ENCODE measurements at regions not wholly inside any gene's neighbourhood (a gene's known extent, or its start where the extent isn't known, plus 50 kb on each side); places are given as distances from the start of the nearest gene placed in this dataset.
A peak's percentile ranks its signal among the peaks of the same experiment; 100 is the strongest.

DNA sequence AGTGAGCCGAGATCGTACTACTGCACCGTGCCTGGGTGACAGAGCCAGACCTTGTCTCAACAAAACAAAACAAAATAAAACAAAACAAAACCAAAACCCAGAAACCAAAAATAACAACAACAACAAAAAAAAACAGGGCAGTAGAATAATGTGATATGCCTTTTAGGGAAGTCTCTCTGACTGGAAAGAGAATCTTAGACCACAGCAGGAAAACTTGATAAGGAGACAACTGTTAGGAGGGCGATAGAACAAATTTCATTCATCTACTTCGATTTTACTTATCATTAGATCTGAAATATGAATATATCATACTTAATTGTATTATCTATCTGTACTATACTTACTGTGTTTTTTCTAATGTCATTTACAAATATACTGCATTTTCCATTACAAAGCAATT is 109.0 kb upstream of the CNTNAP5 start:
- DNase-seq (ENCODE audit: low read depth): no peak

DNA sequence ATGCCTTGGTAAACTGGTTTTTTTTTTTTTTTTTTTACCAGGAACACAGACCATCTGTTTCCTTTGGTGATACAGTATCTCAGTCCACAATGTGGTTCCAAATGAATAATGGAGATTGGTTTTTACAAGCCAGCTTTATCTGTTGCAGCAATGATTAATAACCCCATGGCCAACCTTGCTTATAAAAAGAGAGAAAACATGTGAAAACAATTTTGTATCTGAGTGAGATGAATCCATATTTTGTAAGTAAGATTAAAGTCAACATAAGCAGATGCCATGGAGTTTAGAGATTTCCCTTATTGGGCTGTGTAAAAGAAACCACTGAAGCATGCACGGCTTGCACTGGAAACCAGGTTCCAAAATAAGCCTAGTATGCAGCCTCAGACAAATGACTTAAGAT is 108.6 kb upstream of the CNTNAP5 start:
- DNase-seq (ENCODE audit: low read depth): peak; percentile 16

DNA sequence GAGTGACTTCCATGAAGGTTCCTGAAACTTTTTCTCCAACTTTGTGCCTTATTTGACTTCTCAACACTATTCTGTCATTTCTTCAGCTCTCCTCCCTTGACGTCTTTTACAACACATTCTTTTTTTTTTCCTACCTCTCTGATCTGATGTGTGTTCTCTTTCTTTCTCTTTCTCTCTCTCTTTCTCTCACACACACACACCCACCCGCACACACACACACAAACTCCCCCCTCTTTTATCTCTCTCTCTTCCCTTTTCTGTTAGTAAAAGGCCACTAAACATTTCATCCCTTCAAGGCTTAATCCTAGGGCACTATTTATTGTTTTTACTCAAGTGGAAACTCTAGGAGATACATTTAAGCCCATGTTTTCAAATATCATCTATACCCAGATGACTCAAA is 107.8 kb upstream of the CNTNAP5 start:
- DNase-seq (ENCODE audit: low read depth): no peak

DNA sequence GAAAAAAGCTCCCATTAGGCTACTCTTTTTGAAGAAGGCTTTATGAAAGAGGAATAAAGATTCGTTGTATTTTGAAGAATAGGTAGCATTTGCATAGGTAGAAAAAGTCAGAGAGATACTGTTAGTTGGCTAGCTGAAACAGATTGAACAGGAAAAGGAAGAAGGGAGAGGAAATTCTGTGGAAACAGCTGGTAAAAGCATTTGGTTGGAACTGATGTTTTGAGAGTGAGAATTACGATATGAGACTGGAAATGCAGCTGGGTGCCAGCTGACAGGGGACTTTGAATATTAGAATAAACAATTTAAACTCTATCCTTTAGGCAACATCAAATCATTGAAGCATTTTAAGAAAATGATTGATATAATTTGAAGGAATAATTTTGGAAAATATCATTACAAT is 96.7 kb upstream of the CNTNAP5 start:
- no peak for DNase-seq (ENCODE audit: low read depth)

DNA sequence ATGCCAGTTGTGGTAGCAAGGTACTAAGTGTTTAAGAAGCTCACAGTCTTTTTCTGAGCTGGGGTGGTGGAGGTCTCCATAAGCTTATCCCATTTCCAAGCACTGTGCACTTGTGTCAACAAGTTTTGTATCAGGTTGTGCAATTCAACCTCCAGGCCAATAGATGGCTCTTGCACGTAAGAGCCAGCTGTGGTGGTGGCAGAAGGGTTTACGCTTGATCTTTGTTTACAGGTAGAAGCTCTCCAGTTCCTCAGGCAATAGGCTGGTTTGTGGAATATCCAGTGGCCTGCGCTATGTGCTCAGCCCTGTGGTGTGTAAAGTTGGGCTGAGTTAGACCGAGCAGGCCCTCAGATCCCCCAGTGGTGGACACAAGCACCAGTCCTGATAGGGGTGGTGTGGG is 89.7 kb upstream of the CNTNAP5 start:
- no peak for DNase-seq (ENCODE audit: low read depth)

DNA sequence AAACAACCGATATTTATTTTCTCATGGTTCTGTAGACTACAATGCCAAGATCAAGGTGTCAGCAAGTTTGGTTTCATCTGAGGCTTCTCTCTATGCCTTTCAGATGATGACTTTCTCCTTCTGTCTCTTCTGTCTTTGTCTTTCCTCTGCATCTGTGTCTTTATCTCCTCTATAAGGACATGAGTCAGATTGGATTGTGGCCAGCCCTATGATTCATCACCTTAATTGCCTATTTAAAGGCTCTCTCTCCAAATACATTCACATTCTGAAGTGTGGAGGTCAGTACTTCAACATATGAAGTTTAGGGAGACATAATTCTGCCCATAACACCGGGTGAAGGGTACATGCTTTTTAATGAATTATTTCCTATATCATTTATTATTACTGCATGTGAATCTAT is 71.2 kb upstream of the CNTNAP5 start:
- DNase-seq (ENCODE audit: low read depth): peak; percentile 87

DNA sequence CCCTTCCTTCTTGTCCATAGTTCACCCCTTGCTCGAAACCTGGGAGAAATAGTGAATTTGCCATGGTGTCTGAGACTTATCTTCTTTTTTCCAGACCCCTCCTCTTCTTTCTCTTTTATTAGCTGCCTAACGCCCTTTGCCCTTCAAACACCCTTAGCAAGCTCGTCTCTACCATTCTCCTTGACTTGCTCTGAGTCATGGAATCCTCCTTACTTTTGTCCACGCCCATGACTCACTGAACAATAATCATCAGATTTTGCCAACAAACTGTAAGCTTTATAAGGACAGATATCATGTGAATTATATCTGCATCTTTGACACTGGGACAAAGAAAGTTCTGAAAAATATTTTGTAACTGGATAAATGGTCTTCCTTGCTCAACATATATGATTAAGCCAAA is 67.1 kb upstream of the CNTNAP5 start:
- DNase-seq (ENCODE audit: low read depth): peak; percentile 59

DNA sequence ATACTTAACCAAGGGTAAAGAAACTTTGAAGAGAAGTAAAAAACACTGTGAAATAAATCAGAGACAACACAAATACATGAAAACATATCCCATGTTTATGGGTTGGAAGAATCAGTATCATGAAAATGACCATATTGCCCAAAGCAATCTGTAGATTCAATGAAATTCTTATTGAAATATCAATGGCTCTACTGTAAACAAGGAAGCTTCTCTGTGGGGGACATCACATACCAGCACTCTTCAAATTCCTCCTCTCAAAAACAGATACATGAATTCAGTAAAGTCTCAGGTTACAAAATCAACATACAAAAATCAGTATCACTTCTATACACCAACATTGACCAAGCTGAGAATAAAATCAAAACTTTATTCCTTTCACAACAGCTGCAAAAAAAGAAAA is 63.5 kb upstream of the CNTNAP5 start:
- DNase-seq (ENCODE audit: low read depth): no peak

DNA sequence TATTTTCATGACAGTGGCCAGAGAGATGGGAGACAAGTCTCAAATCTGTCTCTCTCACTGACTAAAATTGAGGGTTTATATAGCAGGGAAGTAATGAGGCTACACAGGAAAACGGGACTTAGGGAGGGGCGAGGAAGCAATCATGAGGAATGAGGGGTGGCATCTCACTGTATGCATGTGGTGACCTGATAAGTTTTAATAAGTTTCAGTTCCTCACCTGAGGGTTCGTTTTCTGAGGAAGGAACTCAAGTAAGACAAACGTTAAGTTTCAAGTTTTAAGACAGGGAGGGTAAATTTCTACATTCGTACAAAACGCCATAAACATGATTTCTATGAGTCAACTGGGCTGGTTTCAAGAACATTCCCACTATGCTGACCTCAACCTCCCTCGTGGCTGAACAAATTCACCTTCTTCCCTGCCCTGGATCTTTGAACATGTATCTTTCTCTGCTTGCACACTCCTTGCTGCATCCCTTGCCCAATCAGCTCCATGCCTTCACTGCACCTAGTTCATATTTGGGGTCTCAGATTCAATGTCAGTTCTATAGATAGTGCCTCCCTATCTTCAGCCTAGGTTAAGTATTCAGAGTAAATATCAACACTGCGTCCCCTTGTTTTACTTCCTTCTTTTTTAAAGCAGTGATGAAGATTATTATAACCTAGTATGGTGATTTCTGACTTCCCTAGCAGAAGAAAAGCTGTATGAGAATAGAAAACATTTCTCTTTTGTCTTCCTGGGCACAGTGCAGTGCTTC is 53.3 kb upstream of the CNTNAP5 start:
- no peak for DNase-seq (ENCODE audit: low read depth)
